Neural cell (in vitro differentiated cells): ENCODE measurements at regions not wholly inside any gene's neighbourhood (a gene's known extent, or its start where the extent isn't known, plus 50 kb on each side); places are given as distances from the start of the nearest gene placed in this dataset.

ENCODE experiments used
- EP300 ChIP-seq: fragments of 450-650 bp; conservative IDR thresholded peaks from 2 replicates; pipeline ENCODE4 v1.6.1; 2014; ENCODE audit warnings: antibody characterized with exemption, mild to moderate bottlenecking, moderate library complexity; ENCODE audit not compliant: poor library complexity, severe bottlenecking
- EZH2 ChIP-seq: fragments of 200-600, 300-800 bp; shearing (Covaris generic), sonication (generic); IDR thresholded peaks from 2 replicates; pipeline ENCODE4 v1.6.1; 2014; ENCODE audit warnings: antibody characterized with exemption, low read length, borderline replicate concordance, mild to moderate bottlenecking; ENCODE audit not compliant: insufficient read depth, poor library complexity, severe bottlenecking
- MXI1 ChIP-seq: fragments of 450-650 bp; conservative IDR thresholded peaks from 2 replicates; pipeline ENCODE4 v1.6.1; 2014; ENCODE audit warnings: antibody characterized with exemption, mild to moderate bottlenecking; ENCODE audit not compliant: poor library complexity, severe bottlenecking
- POLR2AphosphoS5 ChIP-seq: IDR thresholded peaks from 2 replicates; pipeline ENCODE4 v1.6.1; 2012
- RAD21 ChIP-seq: fragments of 450-650 bp; conservative IDR thresholded peaks from 2 replicates; pipeline ENCODE4 v1.6.1; 2014; ENCODE audit warnings: antibody characterized with exemption, mild to moderate bottlenecking, moderate library complexity
- REST ChIP-seq: IDR thresholded peaks from 2 replicates; pipeline ENCODE4 v1.6.1; 2012; ENCODE audit warnings: borderline replicate concordance
- SMC3 ChIP-seq: fragments of 450-650 bp; conservative IDR thresholded peaks from 2 replicates; pipeline ENCODE4 v1.6.1; 2014; ENCODE audit warnings: antibody characterized with exemption, mild to moderate bottlenecking, moderate library complexity; ENCODE audit not compliant: poor library complexity
- TAF1 ChIP-seq: IDR thresholded peaks from 2 replicates; pipeline ENCODE4 v1.6.1; 2012; ENCODE audit warnings: low read depth
- TF ChIP-seq, protein P1 (sequence below): fragments of 450-650 bp; IDR thresholded peaks from 2 replicates; pipeline ENCODE4 v1.5.1; 2014; ENCODE audit warnings: antibody characterized with exemption, mild to moderate bottlenecking, moderate library complexity; ENCODE audit not compliant: poor library complexity, severe bottlenecking

DNA sequence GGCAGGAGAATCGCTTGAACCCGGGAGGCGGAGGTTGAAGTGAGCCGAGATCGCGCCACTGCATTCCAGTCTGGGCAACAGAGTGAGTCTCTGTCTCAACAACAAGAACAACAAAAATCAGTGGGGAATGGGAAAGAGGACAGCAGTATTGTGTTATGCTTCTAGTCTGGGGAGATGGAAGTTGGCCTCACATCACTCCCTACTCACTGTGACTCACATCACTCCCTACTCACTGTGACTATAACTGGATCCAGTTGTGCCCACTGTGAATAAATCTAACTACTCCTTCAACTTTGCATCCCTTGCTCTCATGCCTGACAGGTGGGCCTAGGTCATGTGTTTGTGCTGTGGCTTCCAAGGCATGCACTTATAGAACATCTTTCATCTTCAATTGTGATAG, 285.4 kb upstream of the USP24 start:
- TF ChIP-seq SMC3 (no peak), EP300 (no peak), RAD21 (no peak), MXI1 (no peak), REST (no peak), POLR2AphosphoS5 (no peak), EZH2 (no peak), TAF1 (no peak)
- TF ChIP-seq, protein P1, sequence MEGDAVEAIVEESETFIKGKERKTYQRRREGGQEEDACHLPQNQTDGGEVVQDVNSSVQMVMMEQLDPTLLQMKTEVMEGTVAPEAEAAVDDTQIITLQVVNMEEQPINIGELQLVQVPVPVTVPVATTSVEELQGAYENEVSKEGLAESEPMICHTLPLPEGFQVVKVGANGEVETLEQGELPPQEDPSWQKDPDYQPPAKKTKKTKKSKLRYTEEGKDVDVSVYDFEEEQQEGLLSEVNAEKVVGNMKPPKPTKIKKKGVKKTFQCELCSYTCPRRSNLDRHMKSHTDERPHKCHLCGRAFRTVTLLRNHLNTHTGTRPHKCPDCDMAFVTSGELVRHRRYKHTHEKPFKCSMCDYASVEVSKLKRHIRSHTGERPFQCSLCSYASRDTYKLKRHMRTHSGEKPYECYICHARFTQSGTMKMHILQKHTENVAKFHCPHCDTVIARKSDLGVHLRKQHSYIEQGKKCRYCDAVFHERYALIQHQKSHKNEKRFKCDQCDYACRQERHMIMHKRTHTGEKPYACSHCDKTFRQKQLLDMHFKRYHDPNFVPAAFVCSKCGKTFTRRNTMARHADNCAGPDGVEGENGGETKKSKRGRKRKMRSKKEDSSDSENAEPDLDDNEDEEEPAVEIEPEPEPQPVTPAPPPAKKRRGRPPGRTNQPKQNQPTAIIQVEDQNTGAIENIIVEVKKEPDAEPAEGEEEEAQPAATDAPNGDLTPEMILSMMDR: no peak
